ENCODE measurements at regions not wholly inside any gene's neighbourhood (a gene's known extent, or its start where the extent isn't known, plus 50 kb on each side); places are given as distances from the start of the nearest gene placed in this dataset.

GRCh38 chr4:153107246-153107645 is 97.0 kb upstream of the TRIM2 start:
- DNase-seq (ENCODE audit: low read depth): no peak

GRCh38 chr4:153109296-153109849 is 94.9 kb upstream of the TRIM2 start:
- DNase-seq (ENCODE audit: low read depth): no peak

- DNase-seq (ENCODE audit: low read depth): no peak
These were observed 93.5 kb upstream of the TRIM2 start for GRCh38 chr4:153110739-153111138.

- no peak for DNase-seq (ENCODE audit: low read depth)
These were observed 92.7 kb upstream of the TRIM2 start for GRCh38 chr4:153111426-153112040.

- DNase-seq (ENCODE audit: low read depth): no peak
These were observed 92.2 kb upstream of the TRIM2 start for GRCh38 chr4:153112041-153112441.

GRCh38 chr4:153113061-153113837 is 91.0 kb upstream of the TRIM2 start:
- DNase-seq (ENCODE audit: low read depth): peak; percentile 25

GRCh38 chr4:153113838-153114105 is 90.5 kb upstream of the TRIM2 start:
- no peak for DNase-seq (ENCODE audit: low read depth)

GRCh38 chr4:153114771-153115321 is 89.4 kb upstream of the TRIM2 start:
- DNase-seq (ENCODE audit: low read depth): peak; percentile 15

GRCh38 chr4:153115322-153116290 is 88.6 kb upstream of the TRIM2 start:
- DNase-seq (ENCODE audit: low read depth): peak; percentile 42

GRCh38 chr4:153116291-153116680 is 88.0 kb upstream of the TRIM2 start:
- DNase-seq (ENCODE audit: low read depth): no peak

GRCh38 chr4:153116801-153117200 is 87.4 kb upstream of the TRIM2 start:
- no peak for DNase-seq (ENCODE audit: low read depth)

- DNase-seq (ENCODE audit: low read depth): no peak
These were observed 86.7 kb upstream of the TRIM2 start for GRCh38 chr4:153117554-153117953.

- no peak for DNase-seq (ENCODE audit: low read depth)
These were observed 84.6 kb upstream of the TRIM2 start for GRCh38 chr4:153119626-153120025.

GRCh38 chr4:153120235-153120634 is 84.0 kb upstream of the TRIM2 start:
- no peak for DNase-seq (ENCODE audit: low read depth)

- no peak for DNase-seq (ENCODE audit: low read depth)
These were observed 81.4 kb upstream of the TRIM2 start for GRCh38 chr4:153122855-153123254.

- no peak for DNase-seq (ENCODE audit: low read depth)
These were observed 78.1 kb upstream of the TRIM2 start for GRCh38 chr4:153126137-153126536.

- no peak for DNase-seq (ENCODE audit: low read depth)
These were observed 76.3 kb upstream of the TRIM2 start for GRCh38 chr4:153127760-153128494.

- DNase-seq (ENCODE audit: low read depth): no peak
These were observed 72.6 kb upstream of the TRIM2 start for GRCh38 chr4:153131596-153131995.

GRCh38 chr4:153137159-153137558 is 67.1 kb upstream of the TRIM2 start:
- DNase-seq (ENCODE audit: low read depth): peak; percentile 74

GRCh38 chr4:153137677-153138630 is 66.3 kb upstream of the TRIM2 start:
- no peak for DNase-seq (ENCODE audit: low read depth)

Measured in GM04504 (cell line).